ENCODE measurements at regions not wholly inside any gene's neighbourhood (a gene's known extent, or its start where the extent isn't known, plus 50 kb on each side); places are given as distances from the start of the nearest gene placed in this dataset.

GRCh38 chr2:7773362-7774360, 856.4 kb downstream of the RNF144A start:
- intact Hi-C loops (cut with micrococcal nuclease), result loop anchor here (1.0 to 2.0 kb wide), 7 partner anchors 15 to 907 kb away; no protein-coding TSS in a partner anchor

DNA sequence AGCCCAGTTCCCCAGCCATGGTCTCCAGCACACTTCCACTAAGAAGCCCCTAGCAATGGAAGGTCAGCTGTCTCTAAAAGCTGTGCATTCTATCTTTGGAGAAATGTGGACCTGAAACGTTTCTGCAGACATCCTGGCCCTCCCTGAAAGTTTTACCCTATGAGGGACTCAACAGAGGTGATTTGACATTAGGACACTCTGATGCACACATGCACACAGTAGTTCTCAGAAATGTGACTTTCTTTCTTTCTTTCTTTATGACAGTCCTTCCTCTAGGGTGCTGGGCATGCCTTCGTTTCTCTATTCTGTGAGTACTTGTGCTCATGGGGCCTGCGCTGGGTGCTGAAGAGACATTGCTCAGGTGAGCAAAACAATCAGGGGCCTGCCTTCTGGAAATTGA, 857.3 kb downstream of the RNF144A start:
- intact Hi-C loops (cut with micrococcal nuclease), result loop anchor here (2.0 kb wide), 1 partner anchor 74 kb away; no protein-coding TSS in a partner anchor

DNA sequence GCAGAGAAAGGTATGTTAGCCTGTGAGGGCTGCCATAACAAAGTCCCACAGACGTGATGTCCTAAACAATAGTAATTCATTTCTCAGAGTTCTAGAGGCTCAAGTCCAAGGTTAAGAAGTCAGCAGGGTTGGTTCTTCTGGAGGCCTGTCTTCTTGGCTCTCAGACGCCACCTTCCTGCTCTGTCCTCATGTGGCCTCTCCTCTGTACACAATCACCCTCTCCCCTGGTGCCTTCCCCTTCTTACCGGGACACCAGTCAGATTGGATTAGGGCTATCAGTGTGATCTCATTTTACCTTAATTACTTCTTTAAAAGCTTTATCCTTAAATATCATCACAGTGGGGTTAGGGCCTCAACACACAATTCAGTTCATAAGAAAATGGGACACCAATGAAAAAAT, 860.5 kb downstream of the RNF144A start:
- intact Hi-C loops (cut with micrococcal nuclease), result no loop called here

GRCh38 chr2:7780321-7780720, 863.1 kb downstream of the RNF144A start:
- intact Hi-C loops (cut with micrococcal nuclease), result no loop called here

GRCh38 chr2:7785700-7786099, 868.5 kb downstream of the RNF144A start:
- intact Hi-C loops (cut with micrococcal nuclease), result no loop called here

- intact Hi-C loops (cut with micrococcal nuclease), result no loop called here
Measured at GRCh38 chr2:7788736-7789135, 871.5 kb downstream of the RNF144A start.

- intact Hi-C loops (cut with micrococcal nuclease), result no loop called here
Measured at GRCh38 chr2:7792031-7792651, 874.9 kb downstream of the RNF144A start.

DNA sequence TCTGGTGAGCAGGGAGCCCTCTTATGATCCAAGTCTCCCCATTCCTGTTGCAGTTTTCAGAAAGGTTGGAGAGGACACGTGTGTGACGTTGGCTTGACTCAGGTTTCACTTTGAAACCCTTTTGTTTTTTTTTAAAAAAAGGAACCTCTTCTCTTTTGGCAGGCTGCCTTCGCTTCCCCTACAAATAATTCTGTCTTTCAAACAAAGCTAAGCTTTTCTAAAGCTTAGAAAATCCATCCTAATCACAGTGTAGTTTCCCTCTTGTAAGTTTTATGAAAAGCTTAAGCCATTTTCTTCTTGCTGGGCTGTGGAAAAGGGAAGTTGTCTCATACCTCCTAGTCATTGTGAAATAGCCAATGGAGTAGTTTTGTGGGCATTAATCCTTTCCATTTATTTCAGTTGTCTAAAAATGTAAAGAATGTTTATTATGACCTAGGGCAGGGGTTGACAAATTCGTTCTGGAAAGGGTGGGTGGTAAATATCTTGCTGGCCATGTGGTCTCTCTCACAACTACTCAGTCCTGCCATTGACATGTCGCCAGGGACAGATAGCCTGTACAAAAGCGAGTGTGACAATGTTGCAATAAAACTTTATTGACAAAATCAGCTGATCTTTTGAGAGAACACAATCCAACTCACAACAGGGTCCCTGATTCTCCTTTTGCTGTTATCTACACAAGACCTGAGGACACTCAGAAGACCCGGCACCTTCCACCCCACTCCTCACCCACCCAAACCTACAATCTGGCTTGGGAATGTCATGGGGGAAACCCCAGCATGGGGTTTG, 878.8 kb downstream of the RNF144A start:
- intact Hi-C loops (cut with micrococcal nuclease), result no loop called here

GRCh38 chr2:7800031-7800430, 881.8 kb upstream of the ID2 start:
- intact Hi-C loops (cut with micrococcal nuclease), result no loop called here

DNA sequence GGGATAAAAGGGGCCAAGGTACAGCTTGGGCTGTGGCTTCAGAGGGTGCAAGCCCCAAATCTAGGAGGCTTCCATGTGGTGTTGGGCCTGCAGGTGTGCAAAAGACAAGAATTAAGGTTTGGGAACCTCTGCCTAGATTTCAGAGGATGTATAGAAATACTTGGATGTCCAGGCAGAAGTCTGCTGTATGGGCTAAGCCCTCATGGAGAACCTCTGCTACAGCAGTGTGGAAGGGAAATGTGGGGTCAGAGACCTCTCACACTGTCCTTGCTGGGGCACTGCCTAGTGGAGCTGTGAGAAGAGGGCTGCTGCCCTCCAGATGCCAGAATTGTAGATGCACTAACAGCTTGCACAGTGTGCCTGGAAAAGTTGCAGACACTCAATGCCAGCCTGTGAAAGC, 880.6 kb upstream of the ID2 start:
- intact Hi-C loops (cut with micrococcal nuclease), result no loop called here

DNA sequence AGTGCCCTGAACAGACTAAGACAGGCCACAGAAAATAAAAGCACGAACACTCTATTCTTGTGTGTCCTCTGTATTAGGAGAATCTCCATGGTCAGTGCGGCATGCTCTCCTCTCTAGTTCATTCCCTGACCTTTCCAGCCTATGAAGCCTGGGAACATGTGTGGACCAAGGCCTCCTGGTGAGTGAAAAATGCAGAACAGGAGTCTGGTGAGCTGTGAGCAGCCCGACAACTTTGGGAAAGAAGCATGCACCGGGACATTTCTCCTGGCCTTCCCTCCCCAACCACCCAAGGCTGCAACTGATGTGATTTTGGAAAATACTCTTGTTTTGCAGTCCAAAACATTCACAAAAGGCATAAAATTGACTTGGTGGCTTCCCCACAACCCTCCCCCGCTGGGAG, 878.3 kb upstream of the ID2 start:
- intact Hi-C loops (cut with micrococcal nuclease), result no loop called here

- intact Hi-C loops (cut with micrococcal nuclease), result no loop called here
Measured at GRCh38 chr2:7809640-7810039, 872.2 kb upstream of the ID2 start.

DNA sequence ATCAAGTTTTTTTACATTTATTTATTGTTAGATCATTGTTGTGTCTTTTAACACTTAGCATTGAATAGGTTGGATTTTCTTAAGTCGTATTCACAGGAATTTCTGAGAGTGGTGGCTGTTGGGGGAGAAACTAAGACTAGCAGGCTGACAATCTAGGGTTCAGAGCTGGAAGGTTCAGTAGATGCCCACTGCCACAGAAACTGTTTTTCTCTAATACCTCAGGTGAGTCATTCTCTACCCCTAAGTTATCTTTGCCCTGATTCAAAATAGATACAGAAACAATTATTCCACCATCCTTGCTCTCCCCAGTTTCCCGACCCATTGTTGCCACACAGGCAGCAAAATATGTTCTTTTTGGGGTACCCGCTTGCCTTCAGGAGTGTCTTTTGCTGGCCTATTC, 870.8 kb upstream of the ID2 start:
- intact Hi-C loops (cut with micrococcal nuclease), result no loop called here

- intact Hi-C loops (cut with micrococcal nuclease), result no loop called here
Measured at GRCh38 chr2:7812231-7812995, 869.4 kb upstream of the ID2 start.

DNA sequence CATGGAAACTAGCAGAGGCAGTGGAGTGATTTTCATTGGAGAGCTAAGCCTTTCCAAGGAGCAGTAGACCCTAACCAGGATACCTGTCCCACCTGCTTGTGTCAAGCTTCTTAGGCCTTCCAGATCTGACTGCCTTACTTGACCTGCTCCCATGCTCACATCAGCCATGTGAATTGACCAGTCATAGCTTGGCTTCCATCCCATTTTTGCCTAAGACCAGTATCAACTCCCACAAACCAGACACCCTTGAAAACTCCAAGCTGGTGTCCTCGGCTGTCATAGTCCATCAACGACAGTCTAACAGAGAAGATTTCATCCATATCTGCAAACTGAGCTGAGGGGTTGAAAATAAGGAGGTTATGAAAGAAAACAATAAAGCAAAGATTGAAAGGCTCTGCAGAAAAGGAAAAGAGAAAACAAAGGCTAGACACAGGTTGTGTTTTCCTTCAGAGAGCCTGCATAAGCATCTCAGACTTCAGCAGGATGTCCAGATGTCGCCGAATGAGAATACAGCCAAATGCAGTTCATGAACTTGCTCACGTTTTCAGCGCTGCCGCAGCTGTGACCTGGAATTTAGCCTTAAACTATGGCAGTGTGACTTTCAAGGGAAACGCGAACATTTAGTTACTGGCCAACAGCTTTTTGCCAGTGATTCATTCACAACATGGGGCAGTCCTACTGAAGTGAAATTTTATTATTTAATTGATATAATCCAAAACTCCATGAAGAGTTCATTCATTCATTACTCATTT, 868.1 kb upstream of the ID2 start:
- intact Hi-C loops (cut with micrococcal nuclease), result no loop called here

GRCh38 chr2:7815726-7816125, 866.1 kb upstream of the ID2 start:
- intact Hi-C loops (cut with micrococcal nuclease), result no loop called here

GRCh38 chr2:7816233-7816632, 865.6 kb upstream of the ID2 start:
- intact Hi-C loops (cut with micrococcal nuclease), result no loop called here

DNA sequence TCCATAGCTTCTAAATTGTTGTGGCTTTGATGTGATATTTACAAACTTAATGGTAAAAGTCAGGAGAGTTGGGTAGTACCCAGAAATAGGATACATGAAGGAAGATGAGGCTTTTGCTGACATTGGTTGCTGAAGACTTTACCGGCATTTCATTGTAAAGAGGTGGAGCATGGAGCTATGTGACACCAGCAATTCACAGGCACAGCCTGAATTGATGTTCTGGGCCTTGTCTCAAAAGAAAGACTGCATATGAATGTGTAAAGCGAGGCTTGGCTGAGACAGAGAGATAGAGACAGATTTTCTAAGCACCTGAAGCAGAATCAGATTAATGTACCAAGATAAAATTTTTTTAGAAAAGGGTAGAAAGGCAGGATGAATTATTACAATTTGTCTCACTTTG, 864.9 kb upstream of the ID2 start:
- intact Hi-C loops (cut with micrococcal nuclease), result no loop called here

- intact Hi-C loops (cut with micrococcal nuclease), result no loop called here
Measured at GRCh38 chr2:7819316-7819715, 862.5 kb upstream of the ID2 start.

DNA sequence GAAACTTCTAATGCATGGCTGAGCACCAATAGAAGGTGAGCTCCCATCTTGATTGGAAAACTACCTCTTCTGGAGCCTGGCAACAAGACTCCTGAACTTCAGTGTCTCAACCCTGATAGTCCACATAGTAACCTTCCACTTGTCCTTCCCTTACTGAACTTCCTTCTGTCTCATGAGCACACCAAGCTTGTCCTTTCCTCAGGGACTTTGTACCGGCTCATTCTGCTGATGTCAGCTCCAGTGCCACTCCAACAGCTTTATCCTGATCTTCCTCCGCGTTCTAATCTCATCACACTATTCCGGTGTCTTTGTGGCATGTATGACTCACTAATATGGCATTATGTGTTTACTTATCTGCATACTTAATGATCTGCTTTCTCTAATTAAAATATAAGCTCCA, 862.0 kb upstream of the ID2 start:
- intact Hi-C loops (cut with micrococcal nuclease), result no loop called here

Data from T-helper 1 cell treated with Interleukin-12 subunit alpha and Interleukin-12 subunit beta and Interleukin-4 antibody, amounts not matched to agents 30 ng/mL and 1 ng/mL, for 36 hours (primary cell).